K562 (cell line): ENCODE measurements at regions not wholly inside any gene's neighbourhood (a gene's known extent, or its start where the extent isn't known, plus 50 kb on each side); places are given as distances from the start of the nearest gene placed in this dataset.
A peak's percentile ranks its signal among the peaks of the same experiment; 100 is the strongest.

Experiments used
- ATAC-seq: fragments of 200-7000 bp; cut with Tn5 transposase; 3 replicates; pipeline ENCODE4 v1.9.1; 2020; ENCODE audit warnings: moderate library complexity
- BruUV-seq: library from RNA; stranded (reverse); fragments of 400-500 nt; replicated peaks from 2 replicates; lab custom pipeline; 2021; lab: Mats Ljungman, UMichigan
- CTCF ChIA-PET: fragments of 300-600 bp; formaldehyde crosslinking; extraction: SDS; loops from one replicate; lab custom pipeline; 2021; ENCODE audit warnings: low intra/inter-chr PET ratio; lab: Yijun Ruan, JAX
- POLR2A ChIA-PET: fragments of 300-600, 350-650 bp; sonication (Branson Sonifier 250); formaldehyde crosslinking; extraction: SDS; loops from one replicate; lab custom pipeline; 2021; ENCODE audit warnings: antibody characterized with exemption, inconsistent platforms; lab: Yijun Ruan, JAX
- DNase-seq, 4 experiments: peaks; one replicate each; pipeline versions ENCODE4 v3.0.0 to v3.0.0-alpha.2; 2011 to 2018; ENCODE audit warnings: low spot score in 3 of 4, mixed read lengths in 3 of 4; ENCODE audit errors: extremely low read depth in 1 of 4
- FAIRE-seq: peaks from 2 replicates; lab custom pipeline; 2011; peaks lifted over from hg19 to GRCh38; lab: Jason Lieb, UNC
- H2AFZ ChIP-seq: 2 replicates; pipeline ENCODE4 v1.6.0; 2011; ENCODE audit warnings: low read depth, low read length, control low read depth, inconsistent platforms
- H3K27ac ChIP-seq: fragments of 200-600 bp; 3 replicates; pipeline ENCODE4 v1.8.0; 2011; ENCODE audit warnings: low read depth, mild to moderate bottlenecking, control low read depth, inconsistent platforms, low read length, moderate library complexity, mixed read lengths; ENCODE audit errors: extremely low read depth
- H3K27me3 ChIP-seq, 2 experiments: fragments of 300-600 bp in 1 of 2; 2 replicates in 1 of 2; 3 replicates in 1 of 2; pipeline versions ENCODE4 v1.6.0 to v1.8.0; 2011; ENCODE audit warnings: inconsistent platforms in 2 of 2, low read length in 2 of 2, mild to moderate bottlenecking in 1 of 2, mixed read lengths in 1 of 2, moderate library complexity in 1 of 2; ENCODE audit not compliant: control insufficient read depth in 2 of 2, insufficient read depth in 2 of 2
- H3K36me3 ChIP-seq: fragments of 300-600 bp; 3 replicates; pipeline ENCODE4 v1.8.0; 2011; ENCODE audit warnings: mild to moderate bottlenecking, low read length, inconsistent platforms; ENCODE audit not compliant: control insufficient read depth, insufficient read depth
- H3K4me1 ChIP-seq, 2 experiments: fragments of 200-600 bp in 1 of 2; replicated peaks in 1 of 2; 2 replicates in 1 of 2; 3 replicates in 1 of 2; pipeline versions ENCODE4 v1.5.1 to v1.8.0; 2011; ENCODE audit warnings: inconsistent platforms in 2 of 2, low read length in 2 of 2, mild to moderate bottlenecking in 1 of 2, mixed read lengths in 1 of 2, moderate library complexity in 1 of 2; ENCODE audit not compliant: control insufficient read depth in 2 of 2, insufficient read depth in 2 of 2
- H3K4me2 ChIP-seq: 2 replicates; pipeline ENCODE4 v1.6.1; 2011; ENCODE audit warnings: low read length, control low read depth, inconsistent platforms, mixed read lengths; ENCODE audit not compliant: insufficient read depth
- H3K4me3 ChIP-seq: fragments of 200-600 bp; sonication (generic), shearing (Covaris generic); 2 replicates; pipeline ENCODE4 v1.5.1; 2016; ENCODE audit warnings: control low read depth, inconsistent platforms
- H3K79me2 ChIP-seq: fragments of 200-600 bp; 3 replicates; pipeline ENCODE4 v1.8.0; 2011; ENCODE audit warnings: low read length, inconsistent platforms; ENCODE audit not compliant: control insufficient read depth, insufficient read depth
- H3K9ac ChIP-seq, 2 experiments: 2 replicates each; pipeline versions ENCODE4 v1.6.0 to v1.6.1; 2011; ENCODE audit warnings: low read depth in 2 of 2, low read length in 2 of 2, control low read depth in 1 of 2, inconsistent platforms in 1 of 2, mild to moderate bottlenecking in 1 of 2, mixed read lengths in 1 of 2; ENCODE audit not compliant: insufficient read depth in 1 of 2
- H3K9me1 ChIP-seq: one replicate; pipeline ENCODE4 v1.6.0; 2011; ENCODE audit warnings: inconsistent platforms, mild to moderate bottlenecking, low read length, moderate library complexity; ENCODE audit not compliant: control insufficient read depth, insufficient read depth
- H3K9me3 ChIP-seq: replicated peaks from 2 replicates; pipeline ENCODE4 v1.5.1; 2011; ENCODE audit warnings: low read depth, low read length, inconsistent platforms; ENCODE audit not compliant: control insufficient read depth, insufficient read depth
- H4K20me1 ChIP-seq: replicated peaks from 2 replicates; pipeline ENCODE4 v1.6.1; 2011; ENCODE audit warnings: low read length, inconsistent platforms, mixed read lengths; ENCODE audit not compliant: control insufficient read depth, insufficient read depth
- BCOR ChIP-seq: fragments of 450-650 bp; IDR thresholded peaks from 2 replicates; pipeline ENCODE4 v1.6.1; 2016
- FOSL1 ChIP-seq: fragments of 200-800 bp; sonication (Bioruptor generic); conservative IDR thresholded peaks from 2 replicates; pipeline ENCODE4 v1.6.1; 2016; ENCODE audit warnings: missing genetic modification characterization, missing compliant biosample characterization
- MCM5 ChIP-seq: fragments of 450-650 bp; IDR thresholded peaks from 2 replicates; pipeline ENCODE4 v1.6.1; 2016; ENCODE audit warnings: low read depth
- MTA3 ChIP-seq: fragments of 450-650 bp; formaldehyde crosslinking; IDR thresholded peaks from 2 replicates; pipeline ENCODE4 v1.6.1; 2017; ENCODE audit warnings: mild to moderate bottlenecking, borderline replicate concordance
- PTBP1 ChIP-seq: fragments of 200-400 bp; formaldehyde crosslinking; IDR thresholded peaks from 2 replicates; pipeline ENCODE4 v1.6.1; 2017; ENCODE audit warnings: low read depth, low read length
- SREBF1 ChIP-seq: fragments of 150-350 bp; IDR thresholded peaks from 2 replicates; pipeline ENCODE4 v1.6.1; 2014; ENCODE audit warnings: antibody characterized with exemption, low read depth, low read length, borderline replicate concordance
- TFAM ChIP-seq: fragments of 250-450 bp; sonication (Bioruptor Pico); conservative IDR thresholded peaks from 2 replicates; pipeline ENCODE4 v1.5.0; 2021; ENCODE audit warnings: mild to moderate bottlenecking, moderate library complexity
- WHSC1 ChIP-seq: IDR thresholded peaks from one replicate; pipeline ENCODE4 v1.6.1; 2012; ENCODE audit warnings: low read length, control low read depth, inconsistent platforms
- ZNF785 ChIP-seq: fragments of 250-450 bp; sonication (Bioruptor Pico); IDR thresholded peaks from 2 replicates; pipeline ENCODE4 v1.4.0; 2020; ENCODE audit warnings: mild to moderate bottlenecking
- WGBS: fragments of 100-300 bp; shearing (Covaris generic); methylation state at CpG from one replicate; pipeline ENCODE4 v1.1.6; 2016; ENCODE audit warnings: low coverage, mixed read lengths; ENCODE audit not compliant: insufficient coverage; ENCODE audit errors: missing lambda C conversion rate; 5-methylcytosine and 5-hydroxymethylcytosine counted together
- in situ Hi-C: fragments of 300-500 bp; cut with MboI; formaldehyde crosslinking; loops from 4 replicates; pipeline ENCODE4 v1.15.0; 2018; ENCODE audit warnings: inconsistent platforms, mixed read lengths
- intact Hi-C: fragments of 100-400 bp; cut with micrococcal nuclease; formaldehyde crosslinking; loops from 2 replicates; pipeline ENCODE4 v1.14.2; 2022

- Histone ChIP-seq H3K79me2 (no peaks in the 10 kb centered on the region), H3K9ac (0 out of 4 replicates have a peak overlapping the region, but pooled peaks of 1 of the 2 experiments have one; percentile 26), H3K27me3 (peaks cover 0 to 21% of the 10 kb centered on the region in 2 experiments; a peak in 3 of 5 replicates), H3K9me1 (no peaks in the 10 kb centered on the region), H3K4me3 (no peak overlapping the region), H3K9me3 (no peaks in the 10 kb centered on the region), H3K4me2 (no peak overlapping the region), H3K27ac (no peak overlapping the region), H4K20me1 (no peaks in the 10 kb centered on the region), H3K36me3 (no peaks in the 10 kb centered on the region), H2AFZ (no peak overlapping the region), H3K4me1 (peaks cover 0 to 7% of the 10 kb centered on the region in 2 experiments; a peak in 2 of 5 replicates)
- DNase-seq (no peak), ATAC-seq (no peak), FAIRE-seq (no peak)
- BruUV-seq = no TSS peak
- CTCF ChIA-PET = no interaction called here
- under 1% methylated on average over 21 of the region's 24 CpGs for WGBS
- in situ Hi-C loops = no loop called here
- TF ChIP-seq TFAM (CRISPR knock-in tag) = no peak
- no peak for TF ChIP-seq MCM5
- no peak for TF ChIP-seq SREBF1
- no peak for TF ChIP-seq ZNF785 (CRISPR knock-in tag)
- TF ChIP-seq WHSC1 = no peak
- no peak for TF ChIP-seq MTA3
- TF ChIP-seq PTBP1 = no peak
- TF ChIP-seq BCOR = no peak
- TF ChIP-seq FOSL1 (tag) = no peak
- intact Hi-C loops = no loop called here
- POLR2A ChIA-PET = no interaction called here
These were observed 99.8 kb upstream of the CDH5 start for GRCh38 chr16:66266436-66267291.
